ENCODE measurements at regions not wholly inside any gene's neighbourhood (a gene's known extent, or its start where the extent isn't known, plus 50 kb on each side); places are given as distances from the start of the nearest gene placed in this dataset.

GRCh38 chr6:50147371-50147770, 97.6 kb upstream of the DEFB112 start:
- TF ChIP-seq CTCF (IDR thresholded peaks at IDR 0.05; ENCODE audit: extremely low read depth, missing control alignments), result no peak
- DNase-seq (ENCODE audit: low spot score), result no peak

- no peak for TF ChIP-seq CTCF (IDR thresholded peaks at IDR 0.05; ENCODE audit: extremely low read depth, missing control alignments)
- no peak for DNase-seq (ENCODE audit: low spot score)
Observed at GRCh38 chr6:50180646-50181045, 130.9 kb upstream of the DEFB112 start.

- TF ChIP-seq CTCF (IDR thresholded peaks at IDR 0.05; ENCODE audit: extremely low read depth, missing control alignments), result peak; percentile 12
- DNase-seq (ENCODE audit: low spot score), result no peak
Observed at GRCh38 chr6:50185006-50185405, 135.3 kb upstream of the DEFB112 start.

GRCh38 chr6:50187351-50187921, 137.7 kb upstream of the DEFB112 start:
- DNase-seq (ENCODE audit: low spot score), result no peak
- TF ChIP-seq CTCF (IDR thresholded peaks at IDR 0.05; ENCODE audit: extremely low read depth, missing control alignments), result no peak

GRCh38 chr6:50198245-50198644, 148.5 kb upstream of the DEFB112 start:
- no peak for DNase-seq (ENCODE audit: low spot score)
- no peak for TF ChIP-seq CTCF (IDR thresholded peaks at IDR 0.05; ENCODE audit: extremely low read depth, missing control alignments)

GRCh38 chr6:50202766-50203165, 153.0 kb upstream of the DEFB112 start:
- no peak for DNase-seq (ENCODE audit: low spot score)
- TF ChIP-seq CTCF (IDR thresholded peaks at IDR 0.05; ENCODE audit: extremely low read depth, missing control alignments), result no peak

GRCh38 chr6:50211582-50211981, 161.9 kb upstream of the DEFB112 start:
- TF ChIP-seq CTCF (IDR thresholded peaks at IDR 0.05; ENCODE audit: extremely low read depth, missing control alignments), result no peak
- DNase-seq (ENCODE audit: low spot score), result no peak
